ENCODE measurements at regions not wholly inside any gene's neighbourhood (a gene's known extent, or its start where the extent isn't known, plus 50 kb on each side); places are given as distances from the start of the nearest gene placed in this dataset.

DNA sequence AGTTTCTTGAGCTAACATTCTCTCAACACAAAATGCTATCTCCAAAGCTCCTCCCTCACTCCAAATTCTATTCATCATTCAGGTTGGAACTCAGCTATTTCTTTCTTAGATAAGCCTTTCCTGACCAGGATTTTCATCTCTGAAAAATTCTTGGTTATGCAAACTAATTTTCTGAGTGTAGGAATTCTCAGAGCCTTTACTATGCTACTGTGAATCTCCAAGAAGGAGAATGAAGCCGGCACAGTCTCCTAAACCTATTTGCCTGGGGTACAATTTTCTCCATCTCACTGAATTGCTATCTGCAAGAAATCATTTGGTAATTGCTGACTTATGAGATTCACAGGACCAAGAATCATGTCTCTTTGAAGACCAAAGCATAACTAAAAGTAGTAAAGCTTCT, 325.9 kb upstream of the ESRRG start:
- H3K27ac ChIP-seq (ENCODE audit: low read depth in 1 of 2, low read length in 2 of 2), result no peak overlapping the region
- H3K9me3 ChIP-seq (ENCODE audit: control insufficient read depth in 4 of 4, low read length in 3 of 4), result no peaks in the 10 kb centered on the region
- TF ChIP-seq, protein P1, sequence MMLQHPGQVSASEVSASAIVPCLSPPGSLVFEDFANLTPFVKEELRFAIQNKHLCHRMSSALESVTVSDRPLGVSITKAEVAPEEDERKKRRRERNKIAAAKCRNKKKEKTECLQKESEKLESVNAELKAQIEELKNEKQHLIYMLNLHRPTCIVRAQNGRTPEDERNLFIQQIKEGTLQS (IDR thresholded peaks at IDR 0.05), result no peak
- no peak for TF ChIP-seq RXRA (IDR thresholded peaks at IDR 0.05)
- TF ChIP-seq, protein P2, sequence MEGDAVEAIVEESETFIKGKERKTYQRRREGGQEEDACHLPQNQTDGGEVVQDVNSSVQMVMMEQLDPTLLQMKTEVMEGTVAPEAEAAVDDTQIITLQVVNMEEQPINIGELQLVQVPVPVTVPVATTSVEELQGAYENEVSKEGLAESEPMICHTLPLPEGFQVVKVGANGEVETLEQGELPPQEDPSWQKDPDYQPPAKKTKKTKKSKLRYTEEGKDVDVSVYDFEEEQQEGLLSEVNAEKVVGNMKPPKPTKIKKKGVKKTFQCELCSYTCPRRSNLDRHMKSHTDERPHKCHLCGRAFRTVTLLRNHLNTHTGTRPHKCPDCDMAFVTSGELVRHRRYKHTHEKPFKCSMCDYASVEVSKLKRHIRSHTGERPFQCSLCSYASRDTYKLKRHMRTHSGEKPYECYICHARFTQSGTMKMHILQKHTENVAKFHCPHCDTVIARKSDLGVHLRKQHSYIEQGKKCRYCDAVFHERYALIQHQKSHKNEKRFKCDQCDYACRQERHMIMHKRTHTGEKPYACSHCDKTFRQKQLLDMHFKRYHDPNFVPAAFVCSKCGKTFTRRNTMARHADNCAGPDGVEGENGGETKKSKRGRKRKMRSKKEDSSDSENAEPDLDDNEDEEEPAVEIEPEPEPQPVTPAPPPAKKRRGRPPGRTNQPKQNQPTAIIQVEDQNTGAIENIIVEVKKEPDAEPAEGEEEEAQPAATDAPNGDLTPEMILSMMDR (IDR thresholded peaks at IDR 0.05; ENCODE audit: low read depth, low read length, missing input control), result no peak
- no peak for TF ChIP-seq JUND (IDR thresholded peaks at IDR 0.05)
- no peak for TF ChIP-seq HNF4A (conservative IDR thresholded peaks at IDR 0.05)
- TF ChIP-seq GABPA (IDR thresholded peaks at IDR 0.05 in 1 of 2, conservative IDR thresholded peaks at IDR 0.05 in 1 of 2), result no peak
- no peak for TF ChIP-seq FOXA1 (IDR thresholded peaks at IDR 0.05)
- TF ChIP-seq HNF4G (IDR thresholded peaks at IDR 0.05), result no peak
- TF ChIP-seq SP1 (IDR thresholded peaks at IDR 0.05), result no peak
- TF ChIP-seq TAF1 (conservative IDR thresholded peaks at IDR 0.05), result no peak
- TF ChIP-seq, protein P3, sequence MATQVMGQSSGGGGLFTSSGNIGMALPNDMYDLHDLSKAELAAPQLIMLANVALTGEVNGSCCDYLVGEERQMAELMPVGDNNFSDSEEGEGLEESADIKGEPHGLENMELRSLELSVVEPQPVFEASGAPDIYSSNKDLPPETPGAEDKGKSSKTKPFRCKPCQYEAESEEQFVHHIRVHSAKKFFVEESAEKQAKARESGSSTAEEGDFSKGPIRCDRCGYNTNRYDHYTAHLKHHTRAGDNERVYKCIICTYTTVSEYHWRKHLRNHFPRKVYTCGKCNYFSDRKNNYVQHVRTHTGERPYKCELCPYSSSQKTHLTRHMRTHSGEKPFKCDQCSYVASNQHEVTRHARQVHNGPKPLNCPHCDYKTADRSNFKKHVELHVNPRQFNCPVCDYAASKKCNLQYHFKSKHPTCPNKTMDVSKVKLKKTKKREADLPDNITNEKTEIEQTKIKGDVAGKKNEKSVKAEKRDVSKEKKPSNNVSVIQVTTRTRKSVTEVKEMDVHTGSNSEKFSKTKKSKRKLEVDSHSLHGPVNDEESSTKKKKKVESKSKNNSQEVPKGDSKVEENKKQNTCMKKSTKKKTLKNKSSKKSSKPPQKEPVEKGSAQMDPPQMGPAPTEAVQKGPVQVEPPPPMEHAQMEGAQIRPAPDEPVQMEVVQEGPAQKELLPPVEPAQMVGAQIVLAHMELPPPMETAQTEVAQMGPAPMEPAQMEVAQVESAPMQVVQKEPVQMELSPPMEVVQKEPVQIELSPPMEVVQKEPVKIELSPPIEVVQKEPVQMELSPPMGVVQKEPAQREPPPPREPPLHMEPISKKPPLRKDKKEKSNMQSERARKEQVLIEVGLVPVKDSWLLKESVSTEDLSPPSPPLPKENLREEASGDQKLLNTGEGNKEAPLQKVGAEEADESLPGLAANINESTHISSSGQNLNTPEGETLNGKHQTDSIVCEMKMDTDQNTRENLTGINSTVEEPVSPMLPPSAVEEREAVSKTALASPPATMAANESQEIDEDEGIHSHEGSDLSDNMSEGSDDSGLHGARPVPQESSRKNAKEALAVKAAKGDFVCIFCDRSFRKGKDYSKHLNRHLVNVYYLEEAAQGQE (IDR thresholded peaks at IDR 0.05), result no peak
- TF ChIP-seq EGR1 (IDR thresholded peaks at IDR 0.05; ENCODE audit: low read depth in 2 of 2), result no peak
- H3K4me3 ChIP-seq (ENCODE audit: low read depth in 1 of 3, low read length in 3 of 3), result no peak overlapping the region
- no peaks in the 10 kb centered on the region for H3K36me3 ChIP-seq (ENCODE audit: control insufficient read depth in 4 of 4, insufficient read depth in 3 of 4, low read depth in 1 of 4, low read length in 3 of 4)
- no peak overlapping the region for H3K9ac ChIP-seq (ENCODE audit: low read depth in 1 of 2, low read length in 2 of 2)
- 79% methylated on average over 1 of the region's 1 CpG for WGBS
- no peak for DNase-seq (ENCODE audit: low spot score)
- no peaks in the 10 kb centered on the region for H3K4me1 ChIP-seq (ENCODE audit: control insufficient read depth in 4 of 4, insufficient read depth in 4 of 4, low read length in 3 of 4)
- peaks cover 0 to 2% (median 0%) of the 10 kb centered on the region in 4 donors for H3K27me3 ChIP-seq (ENCODE audit: control insufficient read depth in 4 of 4, insufficient read depth in 4 of 4, low read length in 3 of 4)

DNA sequence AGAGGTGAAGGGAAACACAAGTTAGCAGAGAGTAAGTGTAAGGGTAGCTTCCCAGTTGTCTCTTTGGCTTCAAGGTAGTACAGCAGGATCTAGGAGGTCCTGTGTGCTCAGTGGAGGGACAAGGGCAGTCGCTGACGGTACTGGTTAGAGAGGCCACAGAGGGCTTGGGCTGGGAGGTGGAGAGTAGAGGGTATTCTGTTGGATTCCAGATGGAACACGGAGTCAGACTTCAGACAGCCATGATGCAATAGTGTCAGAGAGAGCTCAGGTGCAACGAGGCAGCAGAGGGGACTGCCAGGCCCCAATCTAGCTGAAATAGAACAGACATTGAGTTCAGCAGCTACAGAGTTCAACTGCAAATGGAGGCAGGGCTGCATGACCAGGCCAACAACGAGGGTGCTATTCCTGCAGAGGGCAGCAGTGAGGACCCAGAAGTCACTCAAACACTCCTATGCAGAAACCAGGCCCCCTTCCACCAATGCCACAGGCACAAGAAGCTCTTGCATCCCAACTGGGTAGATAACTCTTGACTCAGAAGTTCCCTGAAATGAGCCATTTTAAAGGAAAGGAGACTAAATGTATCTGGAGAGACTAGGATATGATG, 325.0 kb upstream of the ESRRG start:
- Histone ChIP-seq H3K4me3 (ENCODE audit: low read depth in 1 of 3, low read length in 3 of 3) (no peak overlapping the region), H3K9ac (ENCODE audit: low read depth in 1 of 2, low read length in 2 of 2) (no peak overlapping the region), H3K27ac (ENCODE audit: low read depth in 1 of 2, low read length in 2 of 2) (no peak overlapping the region), H3K4me1 (ENCODE audit: control insufficient read depth in 4 of 4, insufficient read depth in 4 of 4, low read length in 3 of 4) (no peaks in the 10 kb centered on the region), H3K9me3 (ENCODE audit: control insufficient read depth in 4 of 4, low read length in 3 of 4) (no peaks in the 10 kb centered on the region), H3K27me3 (ENCODE audit: control insufficient read depth in 4 of 4, insufficient read depth in 4 of 4, low read length in 3 of 4) (peaks cover 0 to 2% (median 0%) of the 10 kb centered on the region in 4 donors), H3K36me3 (ENCODE audit: control insufficient read depth in 4 of 4, insufficient read depth in 3 of 4, low read depth in 1 of 4, low read length in 3 of 4) (no peaks in the 10 kb centered on the region)
- WGBS, result 63% methylated on average over 5 of the region's 5 CpGs
- no peak for DNase-seq (ENCODE audit: low spot score)
- TF ChIP-seq YY1 (IDR thresholded peaks at IDR 0.05) (no peak), RAD21 (IDR thresholded peaks at IDR 0.05) (peak in 1 of 2 donors; percentile 15), RXRA (IDR thresholded peaks at IDR 0.05) (no peak), GABPA (IDR thresholded peaks at IDR 0.05 in 1 of 2, conservative IDR thresholded peaks at IDR 0.05 in 1 of 2) (no peak)
